Effector memory CD4-positive, alpha-beta T cell (primary cell): ENCODE measurements at regions not wholly inside any gene's neighbourhood (a gene's known extent, or its start where the extent isn't known, plus 50 kb on each side); places are given as distances from the start of the nearest gene placed in this dataset.

ENCODE experiments used
- DNase-seq, 3 donors: peaks; one replicate each; pipeline ENCODE4 v3.0.0-alpha.2; 2020
- H3K27ac ChIP-seq: 2 replicates; pipeline ENCODE4 v1.7.0; 2013; ENCODE audit warnings: mild to moderate bottlenecking, low read length, moderate library complexity; ENCODE audit not compliant: insufficient read depth, poor library complexity, severe bottlenecking
- H3K27me3 ChIP-seq: replicated peaks from 2 replicates; pipeline ENCODE4 v1.7.0; 2013; ENCODE audit warnings: mild to moderate bottlenecking, low read length; ENCODE audit not compliant: insufficient read depth, control insufficient read depth, poor library complexity, severe bottlenecking
- H3K36me3 ChIP-seq: 2 replicates; pipeline ENCODE4 v1.7.0; 2013; ENCODE audit warnings: mild to moderate bottlenecking, low read length, moderate library complexity; ENCODE audit not compliant: control insufficient read depth, insufficient read depth
- H3K4me1 ChIP-seq: 2 replicates; pipeline ENCODE4 v1.7.0; 2013; ENCODE audit warnings: low read length, mild to moderate bottlenecking; ENCODE audit not compliant: control insufficient read depth, insufficient read depth, poor library complexity, severe bottlenecking
- H3K4me3 ChIP-seq: 2 replicates; pipeline ENCODE4 v1.7.0; 2013; ENCODE audit warnings: low read length, low read depth, mild to moderate bottlenecking; ENCODE audit not compliant: insufficient read depth, poor library complexity, severe bottlenecking
- H3K9me3 ChIP-seq: 2 replicates; pipeline ENCODE4 v1.7.0; 2013; ENCODE audit warnings: mild to moderate bottlenecking, low read length, moderate library complexity; ENCODE audit not compliant: control insufficient read depth

DNA sequence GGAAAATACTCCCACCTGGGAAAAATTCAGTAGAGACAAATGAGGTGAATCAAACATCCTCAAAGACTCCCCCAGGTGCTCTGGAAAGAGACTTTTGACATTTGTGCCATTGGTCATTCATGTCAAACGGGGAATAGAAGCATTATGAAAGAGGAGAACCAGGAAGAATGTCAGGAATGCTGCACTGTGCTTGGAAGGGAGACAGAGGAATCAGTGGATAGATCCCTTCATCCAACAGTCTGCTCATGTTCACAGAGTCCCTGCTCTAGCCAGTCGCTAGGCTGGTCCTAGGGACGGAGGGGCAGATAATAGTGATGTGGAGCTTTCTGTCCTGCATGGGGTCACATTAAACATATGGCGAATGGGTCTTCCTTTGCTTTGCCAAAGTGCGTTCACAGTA, 384.4 kb downstream of the FGF9 start:
- no peak for DNase-seq
- Histone ChIP-seq H3K4me1 (peaks cover 26% of the 10 kb centered on the region), H3K9me3 (no peaks in the 10 kb centered on the region), H3K4me3 (no peak overlapping the region), H3K27ac (no peak overlapping the region), H3K36me3 (no peaks in the 10 kb centered on the region), H3K27me3 (no peaks in the 10 kb centered on the region)

DNA sequence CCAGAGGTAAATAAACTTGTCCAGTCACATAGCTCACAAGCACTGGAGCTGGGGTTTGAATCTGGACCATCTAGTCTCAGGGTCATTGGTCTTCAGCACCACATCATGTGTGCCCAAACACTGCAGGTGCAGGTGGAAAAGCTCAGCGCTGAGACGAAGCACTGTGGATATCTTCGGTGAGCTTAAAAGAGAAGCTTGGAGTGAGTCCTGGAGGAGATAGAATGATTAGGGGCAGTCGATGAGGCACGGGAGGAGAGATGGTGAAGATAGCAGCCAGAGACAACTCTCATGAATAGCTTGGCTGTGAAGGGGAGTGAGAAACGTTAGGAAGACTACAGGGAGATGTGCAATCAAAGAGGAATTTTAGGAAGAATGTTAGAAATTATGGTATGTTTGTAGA, 389.3 kb downstream of the FGF9 start:
- no peak for DNase-seq
- peak overlapping the region; percentile 42 for H3K27ac ChIP-seq
- peaks cover 61% of the 10 kb centered on the region for H3K4me1 ChIP-seq
- no peaks in the 10 kb centered on the region for H3K36me3 ChIP-seq
- no peak overlapping the region for H3K4me3 ChIP-seq
- no peaks in the 10 kb centered on the region for H3K27me3 ChIP-seq
- H3K9me3 ChIP-seq: no peaks in the 10 kb centered on the region

DNA sequence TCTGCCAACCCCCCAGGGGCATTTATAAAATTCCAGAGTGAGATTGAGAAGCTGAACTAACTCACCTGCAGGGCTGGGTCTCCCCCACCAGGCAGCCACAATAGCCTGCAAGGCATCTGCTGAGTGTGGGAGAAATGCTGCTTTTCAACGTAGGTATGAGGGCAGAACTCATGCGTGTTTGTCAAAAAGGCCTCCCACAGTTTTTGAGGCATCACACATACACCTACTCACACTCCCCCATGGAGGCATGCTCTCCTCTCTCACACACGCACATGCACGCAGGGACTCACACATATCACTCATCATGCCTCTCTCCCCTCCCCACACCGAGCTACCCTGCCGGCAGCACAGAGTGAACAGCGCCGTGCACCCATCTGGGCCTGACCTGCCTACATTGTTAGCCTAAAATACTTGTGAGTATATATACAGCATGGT, 390.5 kb downstream of the FGF9 start:
- Histone ChIP-seq H3K36me3 (no peaks in the 10 kb centered on the region), H3K4me3 (no peak overlapping the region), H3K27ac (peak overlapping the region; percentile 81), H3K9me3 (no peaks in the 10 kb centered on the region), H3K27me3 (no peaks in the 10 kb centered on the region), H3K4me1 (peaks cover 54% of the 10 kb centered on the region)
- DNase-seq: peak in 2 of 3 donors; percentile 12 to 28

DNA sequence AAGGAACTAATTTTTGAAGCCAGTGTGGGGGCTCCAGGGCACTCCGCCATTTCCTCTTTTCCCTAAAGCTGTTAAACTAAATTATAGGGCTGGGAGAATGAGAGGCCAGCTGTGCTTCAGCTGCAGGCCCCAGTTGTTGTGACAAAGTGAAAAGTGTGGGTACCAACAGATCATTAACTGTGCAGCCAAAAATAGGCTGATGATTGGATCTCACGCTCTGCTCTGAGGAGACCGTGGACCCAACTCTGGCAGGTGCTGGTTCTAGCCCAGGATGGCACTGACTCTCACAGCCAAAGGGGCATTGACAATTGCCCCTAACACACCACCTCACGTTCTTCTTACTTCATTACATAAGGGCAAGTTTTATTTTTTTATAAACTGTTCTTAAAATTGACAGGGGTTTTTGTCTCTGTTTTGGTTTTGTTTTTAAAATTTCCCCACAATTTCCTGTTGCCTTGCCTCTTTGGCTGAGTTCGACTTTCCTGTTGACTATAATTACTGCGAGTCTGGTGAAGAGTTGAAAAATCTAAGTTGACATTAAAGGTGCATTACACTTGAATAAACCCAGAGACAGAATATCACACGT, 391.0 kb downstream of the FGF9 start:
- Histone ChIP-seq H3K4me1 (peaks cover 54% of the 10 kb centered on the region), H3K9me3 (no peaks in the 10 kb centered on the region), H3K27ac (peak overlapping the region; percentile 81), H3K36me3 (no peaks in the 10 kb centered on the region), H3K27me3 (no peaks in the 10 kb centered on the region), H3K4me3 (no peak overlapping the region)
- no peak for DNase-seq

DNA sequence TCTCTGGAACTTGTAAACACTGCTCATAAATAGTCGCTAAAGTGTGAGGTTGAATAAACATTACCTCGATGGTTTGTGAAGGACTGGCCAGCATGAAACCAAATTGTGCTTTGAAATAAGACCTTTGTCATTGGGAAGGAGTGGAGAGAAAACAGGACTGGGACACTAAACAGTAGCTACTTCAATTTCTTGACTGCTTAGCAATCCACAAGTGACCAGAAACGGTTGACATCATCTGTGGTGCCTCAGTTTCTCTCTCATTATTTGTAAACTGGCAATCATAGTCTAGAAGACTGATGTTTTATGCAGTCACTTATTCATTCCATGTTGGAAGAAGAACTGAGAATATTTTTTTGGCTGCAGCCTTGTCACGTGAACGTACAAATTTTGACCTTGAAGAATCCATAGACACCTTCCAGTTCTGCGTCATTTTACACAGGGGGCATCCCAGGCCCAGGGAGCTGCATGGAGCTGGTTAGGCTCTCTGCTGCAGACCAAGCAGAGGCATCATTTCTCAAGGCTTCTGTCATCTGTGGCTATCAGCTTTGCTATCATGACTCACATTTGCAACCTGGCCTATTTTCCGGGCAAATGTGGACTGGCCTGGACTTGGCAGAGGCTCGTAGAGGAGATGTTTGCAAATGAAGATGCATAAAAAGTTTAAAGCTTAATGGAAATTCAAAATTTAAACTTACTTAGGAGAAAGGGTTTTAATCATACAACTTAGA, 391.8 kb downstream of the FGF9 start:
- Histone ChIP-seq H3K4me3 (no peak overlapping the region), H3K9me3 (no peaks in the 10 kb centered on the region), H3K4me1 (peaks cover 54% of the 10 kb centered on the region), H3K27me3 (no peaks in the 10 kb centered on the region), H3K27ac (peak overlapping the region; percentile 81), H3K36me3 (no peaks in the 10 kb centered on the region)
- peak in 1 of 3 donors; percentile 2 for DNase-seq

DNA sequence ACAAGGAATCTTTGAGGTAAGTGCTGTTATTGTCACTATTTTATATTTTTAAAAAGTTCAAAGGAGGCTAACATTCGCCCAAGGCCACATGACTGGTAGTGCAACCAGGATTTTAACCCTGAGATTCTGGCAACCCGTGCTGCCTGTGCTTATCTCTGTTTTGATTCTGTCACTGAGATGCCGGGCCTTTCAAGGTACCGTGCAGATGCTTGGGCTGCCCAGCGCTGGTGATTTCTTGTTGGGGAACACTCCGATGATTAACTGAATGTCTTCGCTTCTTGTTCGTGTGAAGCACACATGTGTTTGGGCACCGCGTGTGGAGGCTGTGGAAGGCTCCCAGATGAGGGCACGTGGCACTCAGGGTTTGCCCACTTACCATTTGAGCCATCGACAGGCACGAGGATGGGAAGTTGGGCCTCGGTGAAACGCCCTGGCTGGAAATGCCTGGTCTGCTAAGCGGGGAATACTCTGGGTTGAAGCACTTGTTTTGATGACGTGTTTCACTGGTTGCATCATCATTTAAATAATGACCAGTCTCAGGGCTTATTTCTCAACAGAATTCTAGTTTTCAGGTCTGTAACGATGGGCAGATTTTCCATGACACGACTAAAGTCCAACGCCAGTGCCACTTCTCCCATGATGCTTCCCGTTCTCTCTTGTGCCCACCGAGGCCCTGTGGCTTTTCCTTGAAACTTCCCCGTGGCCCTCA, 392.7 kb downstream of the FGF9 start:
- no peaks in the 10 kb centered on the region for H3K9me3 ChIP-seq
- no peak overlapping the region for H3K4me3 ChIP-seq
- no peaks in the 10 kb centered on the region for H3K27me3 ChIP-seq
- peak overlapping the region; percentile 81 for H3K27ac ChIP-seq
- H3K36me3 ChIP-seq: no peaks in the 10 kb centered on the region
- DNase-seq: no peak
- H3K4me1 ChIP-seq: peaks cover 54% of the 10 kb centered on the region

DNA sequence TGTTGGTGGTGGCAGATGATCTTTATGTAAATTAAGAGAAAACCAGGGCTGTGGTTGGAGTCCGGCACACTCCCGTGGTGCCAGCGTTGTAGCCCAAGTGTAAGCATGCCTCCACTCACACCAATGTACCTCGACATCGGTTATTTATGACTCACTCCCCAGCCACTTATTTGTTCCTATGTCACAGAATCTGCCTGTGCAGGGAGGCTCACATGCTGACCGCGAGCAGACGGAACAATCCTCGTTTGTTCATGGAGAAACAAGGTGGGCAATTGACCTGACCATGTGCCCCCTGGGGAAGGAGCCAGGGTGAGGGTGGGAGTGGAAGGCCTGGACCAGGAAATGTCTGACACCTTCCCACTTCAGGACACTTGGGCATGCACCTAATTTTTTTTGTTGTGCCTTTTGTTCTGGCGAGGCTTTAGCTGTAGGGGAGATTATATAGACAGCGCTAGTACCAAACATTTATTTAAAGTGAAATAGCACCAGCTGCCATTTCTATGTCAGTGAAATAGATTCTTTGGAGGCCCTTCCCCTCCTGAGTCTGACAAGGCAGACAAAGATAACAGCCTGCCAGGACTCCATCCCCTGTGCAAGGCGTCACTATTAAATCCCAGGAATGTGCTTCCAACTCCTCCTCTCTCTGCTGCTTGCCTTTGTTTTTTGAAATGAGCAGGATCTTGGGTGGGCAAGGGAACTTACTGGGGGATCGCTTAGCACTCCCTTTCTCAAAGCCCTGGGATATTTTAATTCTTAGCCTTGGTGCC, 394.2 kb downstream of the FGF9 start:
- Histone ChIP-seq H3K27me3 (no peaks in the 10 kb centered on the region), H3K27ac (no peak overlapping the region), H3K9me3 (no peaks in the 10 kb centered on the region), H3K36me3 (no peaks in the 10 kb centered on the region), H3K4me3 (no peak overlapping the region), H3K4me1 (peaks cover 46% of the 10 kb centered on the region)
- no peak for DNase-seq

DNA sequence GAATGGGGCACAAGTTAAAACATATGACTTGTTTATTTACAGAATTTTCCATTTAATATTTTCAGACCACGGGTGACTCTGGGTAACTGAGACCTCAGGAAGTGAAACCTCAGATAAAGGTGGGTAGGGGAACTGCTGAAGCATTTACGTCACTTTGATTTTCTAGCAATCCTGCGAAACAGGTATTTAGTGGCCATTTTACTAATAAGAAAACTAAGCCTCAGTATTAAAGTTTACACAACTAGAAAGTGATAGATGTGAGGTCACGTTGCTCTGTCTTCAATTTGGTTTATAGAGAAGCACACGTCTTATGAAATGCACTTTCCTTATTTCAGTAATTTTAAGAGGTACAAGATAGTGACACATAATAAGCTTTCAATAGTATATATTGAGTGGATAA, 402.8 kb downstream of the FGF9 start:
- H3K36me3 ChIP-seq: no peaks in the 10 kb centered on the region
- H3K4me3 ChIP-seq: no peak overlapping the region
- no peaks in the 10 kb centered on the region for H3K9me3 ChIP-seq
- H3K4me1 ChIP-seq: peaks cover 3% of the 10 kb centered on the region
- no peak overlapping the region for H3K27ac ChIP-seq
- no peaks in the 10 kb centered on the region for H3K27me3 ChIP-seq
- DNase-seq: no peak

DNA sequence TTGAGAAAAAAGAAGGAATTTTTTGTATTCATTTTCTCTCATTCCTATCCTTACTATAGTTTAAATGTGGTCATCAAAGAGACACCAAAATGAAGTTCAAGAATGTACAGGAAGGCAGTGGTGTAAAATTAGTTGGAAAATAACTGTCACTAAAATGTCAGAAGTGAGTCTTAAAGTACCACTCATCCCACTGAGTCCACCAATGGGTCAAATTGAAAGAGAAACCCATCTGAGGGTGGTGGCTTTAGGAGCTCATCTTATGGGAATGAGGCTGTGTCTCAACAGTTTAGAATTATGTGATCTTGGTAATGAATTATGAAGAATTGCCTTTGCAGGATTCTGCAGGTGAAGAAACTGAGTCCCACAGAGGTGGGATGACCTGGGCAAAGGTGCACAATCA, 403.5 kb downstream of the FGF9 start:
- H3K9me3 ChIP-seq: no peaks in the 10 kb centered on the region
- DNase-seq: no peak
- no peak overlapping the region for H3K27ac ChIP-seq
- no peaks in the 10 kb centered on the region for H3K36me3 ChIP-seq
- H3K4me1 ChIP-seq: peaks cover 3% of the 10 kb centered on the region
- no peaks in the 10 kb centered on the region for H3K27me3 ChIP-seq
- H3K4me3 ChIP-seq: no peak overlapping the region
